ENCODE measurements at regions not wholly inside any gene's neighbourhood (a gene's known extent, or its start where the extent isn't known, plus 50 kb on each side); places are given as distances from the start of the nearest gene placed in this dataset.
A peak's percentile ranks its signal among the peaks of the same experiment; 100 is the strongest.
"Not testable (repeated sequence)": the region's sequence is repeated elsewhere in the genome, so short reads cannot be mapped to it uniquely, and the experiment has no call there.

DNA sequence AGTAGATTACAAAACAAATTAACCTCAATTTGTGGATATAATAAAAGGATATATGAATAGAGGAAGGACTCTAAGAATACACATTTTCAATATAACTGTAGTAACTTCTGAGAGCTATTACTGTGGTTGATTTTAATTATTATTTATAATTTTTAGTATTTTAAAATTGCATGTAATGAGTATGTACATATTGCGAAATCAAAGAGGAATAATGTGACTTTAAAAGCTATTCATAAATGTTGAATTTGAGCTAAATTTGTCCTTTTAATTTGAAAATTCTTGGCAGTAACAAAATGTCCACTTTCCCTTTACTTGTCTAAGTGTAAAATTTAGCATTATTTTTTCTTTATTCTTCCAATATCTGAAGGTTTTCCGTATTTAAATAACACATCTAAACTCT lies 750.6 kb upstream of the PCDH15 start:
- DNase-seq (ENCODE audit: low read depth in 4 of 4, low spot score in 3 of 4): no peak

DNA sequence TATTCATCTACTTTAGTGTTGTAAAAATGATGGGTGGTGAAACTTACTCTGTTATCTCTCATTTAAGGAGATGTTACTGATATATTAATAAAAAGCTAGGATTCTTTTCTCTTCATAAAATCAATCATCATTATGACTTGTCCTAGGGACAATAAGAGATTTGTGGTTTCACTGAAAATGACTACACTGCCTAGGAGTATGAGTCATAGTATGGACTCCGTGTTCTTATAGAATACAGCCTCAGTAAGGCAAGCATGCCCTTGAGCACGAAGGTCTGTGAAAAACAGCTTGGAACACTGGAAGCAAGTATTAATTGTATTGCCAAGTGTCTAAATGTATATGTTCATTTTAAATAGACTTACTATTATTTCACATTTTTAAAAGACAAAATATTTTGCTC lies 749.2 kb upstream of the PCDH15 start:
- DNase-seq (ENCODE audit: low read depth in 4 of 4, low spot score in 3 of 4): no peak

DNA sequence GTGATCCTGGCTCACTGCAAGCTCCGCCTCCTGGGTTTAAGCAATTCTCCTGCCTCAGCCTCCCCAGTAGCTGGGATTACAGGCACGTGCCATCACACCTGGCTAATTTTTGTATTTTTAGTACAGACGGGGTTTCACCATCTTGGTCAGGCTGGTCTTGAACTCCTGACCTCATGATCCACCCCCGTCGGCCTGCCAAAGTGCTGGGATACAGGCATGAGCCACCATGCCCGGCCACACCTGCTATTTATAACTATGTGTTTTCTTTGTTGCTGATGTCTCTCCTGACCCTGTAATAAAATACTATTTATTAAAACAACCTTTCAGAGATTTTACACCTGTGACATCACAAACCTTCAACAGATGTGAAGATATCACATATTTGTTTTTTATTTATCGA lies 736.5 kb upstream of the PCDH15 start:
- not testable (repeated sequence) for DNase-seq (ENCODE audit: low read depth in 4 of 4, low spot score in 3 of 4)

- DNase-seq (ENCODE audit: low read depth in 4 of 4, low spot score in 3 of 4): no peak
These were observed 718.2 kb upstream of the PCDH15 start for GRCh38 chr10:55519264-55519663.

DNA sequence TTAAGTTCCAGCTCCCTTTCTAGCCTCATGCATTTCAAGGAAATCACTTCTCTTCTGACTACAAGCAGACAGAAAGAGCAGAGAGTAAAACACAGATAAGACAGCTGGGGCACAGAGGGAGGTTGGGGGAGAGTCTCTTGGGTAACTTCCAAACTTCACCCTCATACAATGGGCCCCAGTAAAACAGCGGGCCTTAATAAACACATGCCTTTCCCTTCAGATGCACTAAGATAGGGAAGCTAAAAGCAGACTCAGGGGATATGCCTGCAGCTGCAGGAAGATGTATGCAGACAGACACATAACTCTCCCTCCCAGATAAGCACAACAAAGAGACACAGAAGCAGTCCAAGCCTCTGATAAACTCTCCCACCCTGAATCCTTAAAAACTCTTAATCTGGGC lies 717.4 kb upstream of the PCDH15 start:
- not testable (repeated sequence) for DNase-seq (ENCODE audit: low read depth in 4 of 4, low spot score in 3 of 4)

DNA sequence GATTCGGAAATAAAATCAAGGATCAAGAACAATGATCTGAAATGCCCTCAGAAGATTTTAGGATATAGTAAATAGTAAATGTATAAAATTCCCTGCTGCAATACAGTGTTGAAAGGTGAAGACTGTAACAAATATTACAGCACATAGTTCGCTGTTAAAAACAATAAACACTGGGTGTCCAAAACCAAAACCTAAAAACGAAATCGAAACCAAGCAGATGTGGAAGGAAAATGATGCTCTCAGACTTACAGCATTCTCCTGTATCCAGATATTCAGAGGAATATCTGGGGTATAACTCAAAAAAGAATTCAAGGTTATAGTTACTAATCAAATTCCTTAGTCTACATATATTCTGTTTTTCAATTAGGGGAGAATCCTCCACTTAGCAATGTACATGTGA lies 708.1 kb upstream of the PCDH15 start:
- DNase-seq (ENCODE audit: low read depth in 4 of 4, low spot score in 3 of 4): no peak

GRCh38 chr10:55500931-55501559 lies 700.0 kb upstream of the PCDH15 start:
- DNase-seq (ENCODE audit: low read depth in 4 of 4, low spot score in 3 of 4): peak; percentile 2 to 24 (median 6)

- DNase-seq (ENCODE audit: low read depth in 4 of 4, low spot score in 3 of 4): no peak
These were observed 697.0 kb upstream of the PCDH15 start for GRCh38 chr10:55497893-55498499.

GRCh38 chr10:55495555-55495954 lies 694.5 kb upstream of the PCDH15 start:
- no peak for DNase-seq (ENCODE audit: low read depth in 4 of 4, low spot score in 3 of 4)

DNA sequence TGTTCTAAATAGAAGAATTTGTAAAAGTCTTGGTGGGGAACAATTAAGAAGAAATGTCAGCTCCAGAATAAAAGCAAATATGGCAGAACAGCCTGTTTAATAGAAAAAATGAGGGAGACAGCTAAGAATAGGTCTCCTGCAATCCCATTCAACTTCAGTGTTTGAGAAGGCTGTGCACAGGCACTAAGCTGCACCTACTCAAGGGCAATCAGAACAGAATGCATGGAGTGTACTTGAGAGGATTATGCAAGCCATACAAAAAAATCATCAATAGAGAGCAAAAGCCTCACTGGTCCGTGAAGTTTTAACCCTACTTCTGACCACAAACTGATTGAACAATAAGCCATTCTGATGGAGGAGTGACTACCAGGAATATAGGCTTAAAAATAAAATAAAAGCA lies 690.7 kb upstream of the PCDH15 start:
- no peak for DNase-seq (ENCODE audit: low read depth in 4 of 4, low spot score in 3 of 4)

- DNase-seq (ENCODE audit: low read depth in 4 of 4, low spot score in 3 of 4): no peak
These were observed 684.8 kb upstream of the PCDH15 start for GRCh38 chr10:55485827-55486226.

DNA sequence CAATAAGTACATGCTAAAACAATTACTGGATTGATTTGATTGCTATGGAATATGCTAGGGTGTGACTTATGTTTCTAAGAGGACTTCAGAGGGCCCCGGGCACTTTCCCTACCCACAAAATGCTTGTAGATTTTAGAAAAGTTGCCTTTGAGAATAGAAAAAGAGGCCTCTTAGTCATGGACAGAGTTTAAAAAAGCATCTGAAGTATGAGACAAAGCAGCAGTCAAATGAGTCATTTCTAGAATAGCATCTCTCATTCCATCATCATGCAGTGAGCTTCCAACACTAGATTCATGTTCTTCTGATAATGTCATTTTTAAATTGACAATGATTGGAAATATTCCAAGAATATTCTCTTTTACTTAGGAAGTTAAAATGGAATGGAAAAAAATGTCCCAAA lies 675.1 kb upstream of the PCDH15 start:
- DNase-seq (ENCODE audit: low read depth in 4 of 4, low spot score in 3 of 4): no peak

DNA sequence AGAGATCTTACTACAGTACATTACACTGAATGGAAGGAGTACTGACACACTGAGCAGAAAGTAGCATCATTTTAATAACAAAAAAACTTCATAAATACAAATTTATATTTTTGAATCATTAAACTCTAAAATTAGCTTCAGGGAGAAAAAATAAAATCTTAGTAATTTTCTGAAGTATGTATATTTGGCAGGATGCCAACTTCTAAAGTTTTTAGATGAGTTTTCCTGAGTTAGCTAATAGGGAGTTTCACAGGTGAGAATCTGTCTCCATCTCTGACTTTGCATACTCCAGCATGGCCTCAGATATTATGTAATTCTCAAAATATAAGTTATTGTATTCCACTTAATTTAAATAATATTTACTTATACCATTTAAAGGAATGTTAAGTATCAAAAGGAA lies 673.2 kb upstream of the PCDH15 start:
- DNase-seq (ENCODE audit: low read depth in 4 of 4, low spot score in 3 of 4): no peak

- DNase-seq (ENCODE audit: low read depth in 4 of 4, low spot score in 3 of 4): no peak
These were observed 669.8 kb upstream of the PCDH15 start for GRCh38 chr10:55470840-55471239.

- DNase-seq (ENCODE audit: low read depth in 4 of 4, low spot score in 3 of 4): no peak
These were observed 665.9 kb upstream of the PCDH15 start for GRCh38 chr10:55466806-55467504.

GRCh38 chr10:55464083-55464482 lies 663.1 kb upstream of the PCDH15 start:
- no peak for DNase-seq (ENCODE audit: low read depth in 4 of 4, low spot score in 3 of 4)

GRCh38 chr10:55460008-55460407 lies 659.0 kb upstream of the PCDH15 start:
- DNase-seq (ENCODE audit: low read depth in 4 of 4, low spot score in 3 of 4): no peak

- no peak for DNase-seq (ENCODE audit: low read depth in 4 of 4, low spot score in 3 of 4)
These were observed 649.0 kb upstream of the PCDH15 start for GRCh38 chr10:55449981-55450380.

- DNase-seq (ENCODE audit: low read depth in 4 of 4, low spot score in 3 of 4): no peak
These were observed 645.5 kb upstream of the PCDH15 start for GRCh38 chr10:55446441-55447002.

- no peak for DNase-seq (ENCODE audit: low read depth in 4 of 4, low spot score in 3 of 4)
These were observed 640.7 kb upstream of the PCDH15 start for GRCh38 chr10:55441777-55442176.

DNA sequence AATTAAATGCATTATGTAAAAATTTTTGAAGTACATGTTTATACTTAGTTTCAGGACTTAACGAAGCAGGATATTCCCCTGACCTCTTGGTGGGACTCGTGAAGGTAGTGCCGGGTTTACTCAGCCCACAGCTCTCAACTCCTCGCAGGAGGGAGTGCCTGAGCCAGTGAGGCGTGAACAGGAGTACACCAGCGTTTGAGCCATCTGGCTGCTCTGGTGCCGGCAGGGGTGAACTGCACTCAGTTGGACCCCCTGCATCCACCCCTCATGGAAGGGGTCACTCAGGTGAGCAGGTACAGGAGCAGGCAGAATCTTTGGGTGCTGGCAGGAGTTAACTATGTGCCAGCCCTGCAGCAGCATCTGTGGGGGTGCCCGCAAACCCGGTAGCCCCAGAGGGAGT lies 625.1 kb upstream of the PCDH15 start:
- DNase-seq (ENCODE audit: low read depth in 4 of 4, low spot score in 3 of 4): no peak

- peak in 3 of 4 donors; percentile 8 to 24 (median 10) for DNase-seq (ENCODE audit: low read depth in 4 of 4, low spot score in 3 of 4)
These were observed 609.4 kb upstream of the PCDH15 start for GRCh38 chr10:55410415-55410885.

Measured in left renal pelvis (tissue), 4 donors.